HuH-7.5 (cell line): ENCODE measurements at regions not wholly inside any gene's neighbourhood (a gene's known extent, or its start where the extent isn't known, plus 50 kb on each side); places are given as distances from the start of the nearest gene placed in this dataset.
"Not testable (repeated sequence)": the region's sequence is repeated elsewhere in the genome, so short reads cannot be mapped to it uniquely, and the experiment has no call there.

ENCODE experiments used
- DNase-seq: peaks from one replicate; pipeline ENCODE4 v3.0.0; 2011; ENCODE audit warnings: low spot score

- DNase-seq, result no peak
Observed at GRCh38 chr1:190679044-190679443, 201.4 kb upstream of the BRINP3 start.

GRCh38 chr1:190679454-190679853, 201.8 kb upstream of the BRINP3 start:
- DNase-seq, result no peak

DNA sequence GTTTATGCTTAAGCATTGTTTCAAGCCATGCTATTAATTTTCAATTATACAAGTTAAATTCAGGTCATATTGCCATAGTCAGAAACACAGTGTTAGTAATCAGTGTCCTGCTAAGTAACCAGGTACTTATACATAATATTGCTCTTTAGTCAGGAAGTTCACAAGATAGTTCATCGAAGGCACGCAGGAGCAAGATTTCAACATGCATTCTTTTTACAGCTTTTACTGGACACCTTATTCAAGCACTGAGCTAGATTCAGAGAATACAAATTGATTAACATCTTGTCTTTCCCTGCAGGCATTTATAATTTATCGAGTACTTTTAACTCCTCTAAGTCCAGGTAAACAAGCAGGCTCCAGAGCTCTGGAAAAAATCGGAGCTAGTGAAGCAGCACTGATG, 202.3 kb upstream of the BRINP3 start:
- no peak for DNase-seq

DNA sequence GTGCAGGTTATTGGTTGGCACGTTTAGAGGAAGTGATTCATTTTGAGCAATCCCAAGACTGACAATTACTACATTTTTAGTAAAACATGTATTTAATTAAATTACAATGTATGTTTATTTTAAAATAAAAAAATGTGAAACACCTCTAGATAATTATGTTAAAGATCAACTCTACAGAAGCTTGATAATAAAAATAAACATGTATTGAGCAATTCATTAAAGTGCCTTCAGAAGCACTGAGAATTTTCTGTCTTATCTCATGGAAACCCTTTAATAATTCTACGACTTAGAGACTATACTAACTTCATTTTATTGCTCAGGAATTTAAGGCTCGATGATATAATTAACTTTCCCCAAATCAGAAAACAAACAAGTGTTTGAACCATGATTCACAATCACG, 208.0 kb upstream of the BRINP3 start:
- no peak for DNase-seq

DNA sequence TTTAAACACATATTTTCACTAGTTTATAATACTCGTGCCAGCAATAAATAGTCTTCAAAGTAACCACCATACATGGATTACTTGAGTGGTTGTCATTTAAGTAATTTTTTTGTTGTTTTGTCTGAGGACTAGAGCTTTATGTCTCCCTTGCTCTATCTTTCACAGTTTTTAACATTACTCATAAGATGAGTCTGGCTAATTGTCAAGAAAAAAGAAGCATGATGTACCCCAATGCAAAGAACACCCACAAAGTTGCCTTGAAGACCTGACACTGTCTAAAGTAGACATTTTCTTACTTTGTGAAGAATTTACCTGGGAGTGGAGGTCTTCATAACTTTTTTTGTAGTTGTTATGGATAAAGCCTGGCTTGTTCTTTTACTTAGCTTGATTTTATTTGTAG, 210.4 kb upstream of the BRINP3 start:
- DNase-seq, result no peak

- not testable (repeated sequence) for DNase-seq
Observed at GRCh38 chr1:190698488-190698887, 220.8 kb upstream of the BRINP3 start.

GRCh38 chr1:190699165-190699564, 221.5 kb upstream of the BRINP3 start:
- DNase-seq, result no peak

DNA sequence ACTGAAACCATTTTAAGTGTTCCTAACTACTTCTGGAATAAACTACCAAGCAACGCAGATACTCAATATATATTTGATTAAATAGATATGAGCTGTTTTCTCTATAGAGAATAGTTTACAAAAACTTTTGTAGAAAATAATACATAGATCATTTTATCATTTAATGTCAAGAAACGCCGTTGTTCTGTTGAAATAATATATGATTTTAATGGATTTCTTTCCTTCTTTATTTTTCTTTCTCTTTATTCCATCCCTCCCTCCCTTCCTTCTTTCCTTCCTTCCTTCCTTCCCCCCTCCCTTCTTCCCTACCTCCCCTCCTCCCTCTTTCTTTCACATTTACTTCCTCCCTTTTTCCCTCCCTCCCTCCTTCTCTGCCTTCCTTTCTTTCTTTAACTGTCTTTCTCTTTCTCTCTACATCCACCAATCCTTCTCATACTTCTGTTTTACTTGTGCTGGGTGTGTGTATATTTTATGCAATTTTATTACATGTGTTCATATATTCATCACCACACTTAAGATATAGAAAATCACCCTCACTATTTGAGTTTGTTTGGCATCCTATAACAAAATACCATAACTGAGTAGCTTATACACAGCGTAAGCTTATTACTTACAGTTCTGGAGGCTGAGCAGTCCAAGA, 230.9 kb upstream of the BRINP3 start:
- no peak for DNase-seq

DNA sequence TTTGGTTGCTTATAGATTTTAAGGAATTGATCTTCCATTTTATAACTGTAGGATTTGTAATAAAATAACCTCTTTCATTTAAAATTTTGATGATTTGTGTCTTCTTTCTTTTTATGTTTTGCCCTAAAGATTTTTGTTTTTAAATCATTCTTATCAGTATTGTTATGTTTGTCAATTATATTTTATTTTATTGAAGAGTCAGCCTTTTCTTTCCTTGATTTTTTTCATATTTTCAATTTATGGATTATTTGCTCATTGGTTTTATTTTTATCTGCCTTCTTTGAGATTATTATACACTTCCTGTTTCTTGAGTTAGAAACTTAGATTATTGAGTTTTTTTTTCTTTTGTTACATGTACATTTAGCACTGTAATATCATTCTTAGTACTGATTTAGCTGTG, 233.4 kb upstream of the BRINP3 start:
- DNase-seq, result no peak

GRCh38 chr1:190717055-190717454, 239.4 kb upstream of the BRINP3 start:
- DNase-seq, result no peak

GRCh38 chr1:190736971-190737590, 259.4 kb upstream of the BRINP3 start:
- DNase-seq, result no peak

DNA sequence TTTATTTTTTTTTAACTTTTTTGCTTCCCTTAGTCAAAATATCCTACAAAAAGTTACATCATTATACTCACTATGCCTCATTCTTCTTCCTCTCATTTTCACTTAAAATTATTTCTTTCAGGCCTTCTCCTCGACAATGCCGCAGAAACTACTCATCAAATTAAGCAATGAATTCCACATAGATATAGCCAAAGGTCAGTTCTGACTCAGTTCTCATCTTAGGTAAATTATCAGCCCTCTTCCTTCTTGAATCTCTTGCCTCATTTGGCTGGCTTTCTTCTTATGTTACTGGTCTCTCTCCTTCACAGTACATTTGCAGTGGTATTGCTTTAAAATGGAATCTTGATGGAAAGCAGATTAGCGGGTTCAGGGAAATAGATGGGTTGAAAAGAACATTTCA, 260.7 kb upstream of the BRINP3 start:
- DNase-seq, result no peak

DNA sequence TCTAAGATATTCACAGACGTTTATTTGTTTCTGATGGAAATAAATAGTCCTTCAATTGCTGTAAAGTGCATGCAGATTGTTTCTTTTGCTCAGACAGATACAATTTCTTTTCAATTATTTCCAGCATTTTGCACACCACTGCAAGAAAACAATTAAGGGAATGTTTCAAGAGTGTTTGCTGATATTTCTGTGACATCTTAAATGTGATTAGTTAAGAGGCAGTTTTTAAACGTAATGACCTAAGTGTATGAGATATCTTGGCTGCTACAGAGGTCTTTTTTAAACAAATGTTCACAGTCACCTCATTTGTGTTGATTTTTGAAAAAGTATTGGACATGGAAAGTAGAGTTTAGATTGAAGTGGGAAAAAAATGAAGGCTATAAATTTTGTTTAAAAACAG, 262.3 kb upstream of the BRINP3 start:
- DNase-seq, result no peak

GRCh38 chr1:190747704-190748103, 270.0 kb upstream of the BRINP3 start:
- no peak for DNase-seq

DNA sequence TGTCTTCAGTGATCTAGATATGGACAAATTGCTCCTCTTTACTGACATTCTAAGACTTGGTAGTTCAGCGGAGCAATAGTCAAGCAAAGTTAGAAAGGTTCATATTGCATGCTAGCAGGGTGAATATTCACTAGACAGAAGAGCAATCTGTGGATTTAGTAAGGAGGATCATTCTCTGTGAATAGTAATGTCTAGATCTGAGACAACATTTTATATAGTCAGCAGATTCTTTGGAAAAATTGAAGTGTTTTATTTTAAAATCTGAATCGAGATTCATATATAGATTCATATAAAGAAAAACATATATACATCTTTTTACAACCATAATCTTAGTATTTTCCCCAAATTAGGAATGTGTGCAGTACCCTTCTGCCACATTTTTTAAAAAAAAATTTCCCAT, 274.5 kb upstream of the BRINP3 start:
- DNase-seq, result no peak

GRCh38 chr1:190754666-190755065, 277.0 kb upstream of the BRINP3 start:
- DNase-seq, result no peak

DNA sequence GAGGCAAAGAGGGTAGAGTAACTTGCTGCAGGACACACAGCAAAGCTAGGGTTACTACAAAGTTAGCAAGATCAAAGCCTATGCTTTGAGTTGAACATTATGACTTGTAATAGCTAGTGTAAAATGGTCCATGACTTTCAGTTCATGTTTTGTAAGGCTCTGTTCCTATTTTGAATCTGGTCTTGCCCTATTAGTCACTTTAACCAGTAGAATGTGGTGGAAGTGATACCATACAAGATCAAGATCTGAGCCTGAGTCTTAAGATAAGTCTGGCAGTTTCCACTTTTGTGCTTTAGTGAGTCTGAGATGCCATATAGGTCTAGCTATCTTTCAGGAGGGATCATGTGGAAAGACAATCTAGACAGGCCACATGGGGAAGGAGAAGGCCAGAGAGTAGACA, 282.1 kb upstream of the BRINP3 start:
- no peak for DNase-seq

DNA sequence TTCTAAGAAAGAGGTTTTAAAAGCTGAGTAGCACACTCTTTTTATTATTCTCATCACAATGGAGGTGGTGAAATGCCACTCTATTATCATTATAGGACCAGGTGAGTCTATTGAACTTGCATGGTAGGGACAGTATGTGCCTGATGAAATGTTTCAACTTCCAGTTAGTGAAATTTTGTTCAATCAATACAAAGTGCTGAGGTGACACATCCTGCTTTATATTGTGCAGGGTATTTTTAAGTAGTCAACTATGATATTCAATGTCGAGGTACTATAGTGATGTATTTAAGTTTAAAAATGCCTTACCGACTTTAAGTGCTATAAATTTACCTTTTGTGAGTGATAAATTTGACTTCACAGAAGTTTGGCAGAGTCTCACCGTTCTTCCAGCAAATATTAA, 284.7 kb upstream of the BRINP3 start:
- DNase-seq, result no peak

DNA sequence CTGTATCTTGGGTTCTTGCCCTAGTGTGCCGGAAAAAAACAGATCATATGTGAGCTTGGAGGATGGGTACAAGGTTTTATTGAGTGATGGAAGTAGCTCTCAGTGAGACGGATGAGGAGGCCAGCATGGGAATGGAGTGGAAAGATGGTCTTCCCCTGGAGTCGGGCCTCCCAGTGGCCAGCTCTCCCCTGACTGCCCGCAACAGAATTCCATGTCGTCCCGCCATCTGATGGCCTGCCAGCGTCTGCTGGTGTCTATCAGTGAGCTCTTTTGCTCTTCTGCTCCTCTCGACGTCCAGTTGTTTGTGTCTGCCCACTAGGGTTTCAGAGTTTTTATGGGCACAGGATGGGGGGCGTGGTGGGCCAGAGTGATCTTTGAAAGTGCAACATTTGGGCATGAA, 315.2 kb upstream of the BRINP3 start:
- DNase-seq, result no peak

- DNase-seq, result no peak
Observed at GRCh38 chr1:190807629-190808028, 330.0 kb upstream of the BRINP3 start.

DNA sequence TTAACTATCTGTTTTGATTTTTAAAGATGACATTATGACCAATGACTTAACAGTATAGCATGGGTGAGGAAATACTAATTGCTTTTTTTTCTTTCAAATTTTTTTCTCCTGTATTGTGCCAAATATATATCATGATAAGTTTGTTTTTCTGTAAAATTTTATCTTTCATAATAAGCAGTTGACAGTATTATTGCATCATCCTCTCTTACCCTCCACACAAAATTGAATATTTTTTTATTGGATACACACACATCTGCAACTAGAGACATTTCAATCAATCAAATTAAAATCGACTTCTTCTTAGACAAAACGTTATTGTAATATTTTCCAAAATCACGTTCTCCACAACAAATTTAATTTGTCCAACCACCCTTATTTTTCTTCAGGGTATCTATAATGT, 330.4 kb upstream of the BRINP3 start:
- DNase-seq, result no peak

GRCh38 chr1:190809312-190809711, 331.6 kb upstream of the BRINP3 start:
- no peak for DNase-seq

DNA sequence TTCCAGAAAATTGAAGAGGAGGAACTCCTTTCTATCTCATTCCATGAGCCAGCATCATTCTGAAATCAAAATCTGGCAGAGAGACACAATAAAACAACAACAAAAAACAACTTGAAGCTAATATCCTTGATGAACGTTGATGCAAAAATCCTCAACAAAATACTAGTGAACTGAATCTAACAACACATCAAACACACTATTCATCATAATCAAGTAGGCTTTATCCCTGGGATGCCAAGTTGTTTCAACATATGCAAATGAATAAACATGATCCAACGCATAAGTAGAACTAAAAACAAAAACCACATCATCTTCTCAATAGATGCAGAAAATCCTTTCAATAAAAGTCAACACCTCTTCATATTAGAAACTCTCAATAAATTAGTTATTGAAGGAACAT, 335.3 kb upstream of the BRINP3 start:
- no peak for DNase-seq

DNA sequence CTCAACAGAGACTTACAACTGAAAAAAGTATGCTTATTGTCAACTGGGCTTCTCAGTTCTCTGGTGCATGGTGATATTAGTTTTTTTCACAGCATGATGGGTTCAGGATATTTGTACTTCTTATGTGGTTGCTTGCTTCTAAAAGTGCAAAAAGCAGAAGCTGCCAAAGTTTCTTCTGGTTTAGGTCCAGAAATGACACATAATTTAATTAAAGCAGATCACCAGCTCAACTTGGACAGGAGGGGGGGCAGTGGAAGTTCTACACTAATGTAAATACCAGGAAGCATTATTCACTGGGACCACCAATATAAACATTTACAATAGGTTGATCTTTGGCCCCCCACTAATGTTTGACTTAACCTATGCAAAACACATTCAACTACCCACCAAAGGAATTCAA, 354.8 kb upstream of the BRINP3 start:
- DNase-seq, result no peak
